ENCODE measurements at regions not wholly inside any gene's neighbourhood (a gene's known extent, or its start where the extent isn't known, plus 50 kb on each side); places are given as distances from the start of the nearest gene placed in this dataset.

GRCh38 chr19:27652796-27653195, 1560.2 kb downstream of the UQCRFS1 start:
- TF ChIP-seq CTCF (IDR thresholded peaks at IDR 0.05) (no peak), POLR2A (IDR thresholded peaks at IDR 0.05; ENCODE audit: low read length) (no peak), REST (IDR thresholded peaks at IDR 0.05) (no peak)

Data from A549 (cell line).